Osteoblast (primary cell): ENCODE measurements at regions not wholly inside any gene's neighbourhood (a gene's known extent, or its start where the extent isn't known, plus 50 kb on each side); places are given as distances from the start of the nearest gene placed in this dataset.
A peak's percentile ranks its signal among the peaks of the same experiment; 100 is the strongest.

Experiments used
- DNase-seq: peaks from one replicate; pipeline ENCODE4 v3.0.0; 2011; ENCODE audit warnings: low spot score, mixed read lengths; ENCODE audit not compliant: insufficient read length; ENCODE audit errors: missing footprints
- H2AFZ ChIP-seq: 2 replicates; pipeline ENCODE4 v1.6.0; 2011; ENCODE audit warnings: mild to moderate bottlenecking, low read length
- H3K27ac ChIP-seq: 2 replicates; pipeline ENCODE4 v1.5.1; 2011; ENCODE audit warnings: mild to moderate bottlenecking, low read depth, low read length, moderate library complexity
- H3K27me3 ChIP-seq: 2 replicates; pipeline ENCODE4 v1.6.0; 2012; ENCODE audit warnings: mild to moderate bottlenecking, control low read depth, inconsistent platforms, low read length, moderate library complexity; ENCODE audit not compliant: insufficient read depth
- H3K36me3 ChIP-seq: 2 replicates; pipeline ENCODE4 v1.5.1; 2011; ENCODE audit warnings: mild to moderate bottlenecking, low read length, control low read depth, moderate library complexity; ENCODE audit not compliant: insufficient read depth
- H3K4me1 ChIP-seq: 2 replicates; pipeline ENCODE4 v1.5.1; 2011; ENCODE audit warnings: mild to moderate bottlenecking, low read length, control low read depth, moderate library complexity; ENCODE audit not compliant: insufficient read depth
- H3K4me2 ChIP-seq: 2 replicates; pipeline ENCODE4 v1.6.0; 2011; ENCODE audit warnings: mild to moderate bottlenecking, low read length; ENCODE audit not compliant: insufficient read depth
- H3K4me3 ChIP-seq: fragments of 200-600 bp; sonication (generic); 3 replicates; pipeline ENCODE4 v1.5.1; 2012; ENCODE audit warnings: mild to moderate bottlenecking, low read length, inconsistent platforms; ENCODE audit not compliant: insufficient read depth
- H3K79me2 ChIP-seq: 2 replicates; pipeline ENCODE4 v1.6.0; 2012; ENCODE audit warnings: mild to moderate bottlenecking, low read length, control low read depth, inconsistent platforms; ENCODE audit not compliant: insufficient read depth
- H3K9me3 ChIP-seq: 2 replicates; pipeline ENCODE4 v1.5.1; 2011; ENCODE audit warnings: low read depth, low read length, control low read depth
- H4K20me1 ChIP-seq: 2 replicates; pipeline ENCODE4 v1.6.0; 2012; ENCODE audit warnings: mild to moderate bottlenecking, low read length, control low read depth; ENCODE audit not compliant: insufficient read depth
- CTCF ChIP-seq: IDR thresholded peaks from 2 replicates; pipeline ENCODE4 v1.5.1; 2011; ENCODE audit warnings: mild to moderate bottlenecking, low read depth, low read length, moderate library complexity; ENCODE audit errors: extremely low read depth

- no peak overlapping the region for H2AFZ ChIP-seq
- peaks cover 40% of the 10 kb centered on the region for H3K4me1 ChIP-seq
- no peaks in the 10 kb centered on the region for H3K9me3 ChIP-seq
- no peaks in the 10 kb centered on the region for H3K36me3 ChIP-seq
- peak; percentile 91 for DNase-seq
- H3K79me2 ChIP-seq: no peaks in the 10 kb centered on the region
- H3K4me2 ChIP-seq: peak overlapping the region; percentile 8
- no peaks in the 10 kb centered on the region for H4K20me1 ChIP-seq
- no peak overlapping the region for H3K4me3 ChIP-seq
- no peak for TF ChIP-seq CTCF
- no peaks in the 10 kb centered on the region for H3K27me3 ChIP-seq
- peak overlapping the region; percentile 41 for H3K27ac ChIP-seq
These were observed 550.5 kb downstream of the MIAT start for GRCh38 chr22:27207907-27208306.

- no peaks in the 10 kb centered on the region for H4K20me1 ChIP-seq
- no peak for DNase-seq
- no peaks in the 10 kb centered on the region for H3K27me3 ChIP-seq
- no peaks in the 10 kb centered on the region for H3K9me3 ChIP-seq
- no peaks in the 10 kb centered on the region for H3K36me3 ChIP-seq
- no peak overlapping the region for H2AFZ ChIP-seq
- H3K4me3 ChIP-seq: no peak overlapping the region
- H3K79me2 ChIP-seq: no peaks in the 10 kb centered on the region
- TF ChIP-seq CTCF: no peak
- H3K4me2 ChIP-seq: no peak overlapping the region
- H3K27ac ChIP-seq: no peak overlapping the region
- peaks cover 54% of the 10 kb centered on the region for H3K4me1 ChIP-seq
These were observed 552.8 kb downstream of the MIAT start for GRCh38 chr22:27210111-27210730.

GRCh38 chr22:27212102-27212501 is 554.7 kb downstream of the MIAT start:
- peak overlapping the region; percentile 88 for H3K27ac ChIP-seq

More at GRCh38 chr22:27212102-27212501, 554.7 kb downstream of the MIAT start:
- Histone ChIP-seq H3K9me3 (no peaks in the 10 kb centered on the region), H3K4me1 (peaks cover 47% of the 10 kb centered on the region), H4K20me1 (no peaks in the 10 kb centered on the region), H3K36me3 (no peaks in the 10 kb centered on the region), H3K79me2 (no peaks in the 10 kb centered on the region), H3K4me2 (peak overlapping the region; percentile 37), H2AFZ (peak overlapping the region; percentile 17), H3K27me3 (no peaks in the 10 kb centered on the region), H3K4me3 (no peak overlapping the region)
- no peak for TF ChIP-seq CTCF
- DNase-seq: no peak
